ENCODE measurements at regions not wholly inside any gene's neighbourhood (a gene's known extent, or its start where the extent isn't known, plus 50 kb on each side); places are given as distances from the start of the nearest gene placed in this dataset.
"Not testable (repeated sequence)": the region's sequence is repeated elsewhere in the genome, so short reads cannot be mapped to it uniquely, and the experiment has no call there.

- no peak overlapping the region for H3K4me3 ChIP-seq (replicated peaks; ENCODE audit: low read depth, low read length)
- DNase-seq (ENCODE audit: low read depth) = no peak
- TF ChIP-seq, protein P1, sequence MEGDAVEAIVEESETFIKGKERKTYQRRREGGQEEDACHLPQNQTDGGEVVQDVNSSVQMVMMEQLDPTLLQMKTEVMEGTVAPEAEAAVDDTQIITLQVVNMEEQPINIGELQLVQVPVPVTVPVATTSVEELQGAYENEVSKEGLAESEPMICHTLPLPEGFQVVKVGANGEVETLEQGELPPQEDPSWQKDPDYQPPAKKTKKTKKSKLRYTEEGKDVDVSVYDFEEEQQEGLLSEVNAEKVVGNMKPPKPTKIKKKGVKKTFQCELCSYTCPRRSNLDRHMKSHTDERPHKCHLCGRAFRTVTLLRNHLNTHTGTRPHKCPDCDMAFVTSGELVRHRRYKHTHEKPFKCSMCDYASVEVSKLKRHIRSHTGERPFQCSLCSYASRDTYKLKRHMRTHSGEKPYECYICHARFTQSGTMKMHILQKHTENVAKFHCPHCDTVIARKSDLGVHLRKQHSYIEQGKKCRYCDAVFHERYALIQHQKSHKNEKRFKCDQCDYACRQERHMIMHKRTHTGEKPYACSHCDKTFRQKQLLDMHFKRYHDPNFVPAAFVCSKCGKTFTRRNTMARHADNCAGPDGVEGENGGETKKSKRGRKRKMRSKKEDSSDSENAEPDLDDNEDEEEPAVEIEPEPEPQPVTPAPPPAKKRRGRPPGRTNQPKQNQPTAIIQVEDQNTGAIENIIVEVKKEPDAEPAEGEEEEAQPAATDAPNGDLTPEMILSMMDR (IDR thresholded peaks at IDR 0.05; ENCODE audit: low read length, missing control alignments) = no peak
Observed at GRCh38 chr16:80260906-80261311, 279.9 kb upstream of the DYNLRB2 start.

DNA sequence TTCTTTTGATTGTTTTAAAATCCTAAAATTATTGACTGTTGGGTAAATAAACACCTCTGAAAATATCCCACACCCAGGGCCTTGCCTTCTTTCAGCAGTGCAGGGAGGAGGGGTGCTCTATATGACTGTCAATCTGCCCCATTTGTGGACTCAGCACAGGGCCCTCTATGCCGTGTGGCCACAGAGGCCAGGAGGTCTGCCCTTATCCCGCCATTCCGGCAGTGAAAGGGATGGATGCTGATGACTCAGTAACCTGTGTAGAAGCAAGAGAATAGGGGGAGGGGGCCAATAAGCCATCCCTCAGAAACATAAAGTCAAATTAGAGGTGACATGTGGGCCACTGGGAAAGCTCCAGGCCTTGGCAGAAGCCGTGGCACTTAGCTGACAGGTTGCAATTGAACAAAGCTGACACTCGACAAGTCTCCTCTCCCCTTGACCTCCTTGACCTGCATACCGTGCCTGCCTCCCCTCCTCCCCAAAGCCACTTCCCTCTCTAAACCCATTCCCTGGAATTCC is 281.4 kb upstream of the DYNLRB2 start:
- no peak overlapping the region for H3K4me3 ChIP-seq (replicated peaks; ENCODE audit: low read depth, low read length)
- TF ChIP-seq, protein P1 (IDR thresholded peaks at IDR 0.05; ENCODE audit: low read length, missing control alignments) = no peak
- DNase-seq (ENCODE audit: low read depth) = no peak

- H3K4me3 ChIP-seq (replicated peaks; ENCODE audit: low read depth, low read length) = no peak overlapping the region
- TF ChIP-seq, protein P1 (IDR thresholded peaks at IDR 0.05; ENCODE audit: low read length, missing control alignments) = no peak
- no peak for DNase-seq (ENCODE audit: low read depth)
Observed at GRCh38 chr16:80258407-80258806, 282.4 kb upstream of the DYNLRB2 start.

GRCh38 chr16:80254970-80255369 is 285.8 kb upstream of the DYNLRB2 start:
- TF ChIP-seq, protein P1 (IDR thresholded peaks at IDR 0.05; ENCODE audit: low read length, missing control alignments) = no peak
- DNase-seq (ENCODE audit: low read depth) = no peak
- no peak overlapping the region for H3K4me3 ChIP-seq (replicated peaks; ENCODE audit: low read depth, low read length)

GRCh38 chr16:80253741-80254140 is 287.1 kb upstream of the DYNLRB2 start:
- TF ChIP-seq, protein P1 (IDR thresholded peaks at IDR 0.05; ENCODE audit: low read length, missing control alignments) = no peak
- DNase-seq (ENCODE audit: low read depth) = no peak
- no peak overlapping the region for H3K4me3 ChIP-seq (replicated peaks; ENCODE audit: low read depth, low read length)

DNA sequence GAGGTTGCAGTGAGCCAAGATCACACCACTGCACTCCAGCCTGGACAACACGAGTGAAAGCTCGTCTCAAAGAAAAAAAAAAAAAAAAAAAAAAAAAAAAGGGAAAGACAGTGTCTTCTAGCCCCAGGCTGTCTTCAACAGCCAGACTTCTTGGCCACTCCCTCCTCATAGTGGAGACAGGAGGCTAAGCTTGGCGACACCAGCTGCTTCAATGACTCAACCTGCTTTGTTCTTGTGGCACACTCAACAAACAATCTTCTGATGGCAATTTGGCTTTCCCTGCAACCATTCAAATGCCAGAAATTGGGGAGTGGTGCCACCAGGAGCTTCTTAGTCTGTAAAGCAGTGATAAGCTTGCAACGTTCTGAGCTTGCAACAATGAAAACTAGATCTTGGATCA is 290.4 kb upstream of the DYNLRB2 start:
- H3K4me3 ChIP-seq (replicated peaks; ENCODE audit: low read depth, low read length) = no peak overlapping the region
- TF ChIP-seq, protein P1 (IDR thresholded peaks at IDR 0.05; ENCODE audit: low read length, missing control alignments) = no peak
- no peak for DNase-seq (ENCODE audit: low read depth)

DNA sequence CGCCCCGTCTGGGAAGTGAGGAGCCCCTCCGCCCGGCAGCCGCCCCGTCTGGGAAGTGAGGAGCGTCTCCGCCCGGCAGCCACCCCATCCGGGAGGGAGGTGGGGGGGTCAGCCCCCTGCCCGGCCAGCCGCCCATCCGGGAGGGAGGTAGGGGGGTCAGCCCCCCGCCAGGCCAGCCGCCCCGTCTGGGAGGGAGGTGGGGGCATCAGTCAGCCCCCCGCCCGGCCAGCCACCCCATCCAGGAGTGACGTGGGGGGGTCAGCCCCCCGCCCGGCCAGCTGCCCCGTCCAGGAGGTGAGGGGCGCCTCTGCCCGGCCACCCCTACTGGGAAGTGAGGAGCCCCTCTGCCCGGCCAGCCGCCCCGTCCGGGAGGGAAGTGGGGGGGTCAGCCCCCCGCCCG is 297.5 kb upstream of the DYNLRB2 start:
- not testable (repeated sequence) for DNase-seq (ENCODE audit: low read depth); H3K4me3 ChIP-seq (replicated peaks; ENCODE audit: low read depth, low read length)

- not testable (repeated sequence) for H3K4me3 ChIP-seq (replicated peaks; ENCODE audit: low read depth, low read length); DNase-seq (ENCODE audit: low read depth)
Observed at GRCh38 chr16:80242279-80242678, 298.5 kb upstream of the DYNLRB2 start.
